Skin epidermis (tissue), 12 donors: ENCODE measurements at regions not wholly inside any gene's neighbourhood (a gene's known extent, or its start where the extent isn't known, plus 50 kb on each side); places are given as distances from the start of the nearest gene placed in this dataset.
"Not testable (repeated sequence)": the region's sequence is repeated elsewhere in the genome, so short reads cannot be mapped to it uniquely, and the experiment has no call there.

ENCODE experiments used
- H3K27ac ChIP-seq, 21 experiments: fragments of 200-600 bp; sonication (generic) in 11 of 21; one replicate each; pipeline ENCODE4 v1.5.0; 2020; ENCODE audit warnings: mild to moderate bottlenecking in 3 of 21, inconsistent platforms in 2 of 21, moderate library complexity in 2 of 21
- H3K4me3 ChIP-seq, 7 experiments: fragments of 200-600 bp; sonication (generic) in 2 of 7; one replicate each; pipeline ENCODE4 v1.5.0; 2020; ENCODE audit warnings: inconsistent platforms in 2 of 7, mild to moderate bottlenecking in 2 of 7, moderate library complexity in 1 of 7

GRCh38 chr11:122024278-122024677, 91.7 kb downstream of the BLID start:
- Histone ChIP-seq H3K4me3 (peak overlapping the region in 1 of 7 experiments; percentile 2), H3K27ac (peak overlapping the region in 2 of 21 experiments; percentile 3 to 44)

- H3K27ac ChIP-seq = peak overlapping the region in 2 of 21 experiments; percentile 35 to 44
- H3K4me3 ChIP-seq = peak overlapping the region in 1 of 7 experiments; percentile 2
Observed at GRCh38 chr11:122023614-122024250, 92.3 kb downstream of the BLID start.

GRCh38 chr11:122022646-122023045, 93.4 kb downstream of the BLID start:
- no peak overlapping the region for H3K4me3 ChIP-seq

GRCh38 chr11:122020902-122021301, 95.1 kb downstream of the BLID start:
- no peak overlapping the region for H3K4me3 ChIP-seq
- H3K27ac ChIP-seq = no peak overlapping the region

More at GRCh38 chr11:122022646-122023045, 93.4 kb downstream of the BLID start:
- no peak overlapping the region for H3K27ac ChIP-seq

- Histone ChIP-seq H3K27ac (no peak overlapping the region), H3K4me3 (no peak overlapping the region)
Observed at GRCh38 chr11:122019908-122020694, 95.9 kb downstream of the BLID start.

GRCh38 chr11:122007601-122008071, 108.4 kb downstream of the BLID start:
- Histone ChIP-seq H3K4me3 (no peak overlapping the region), H3K27ac (peak overlapping the region in 1 of 21 experiments; percentile 14)

- Histone ChIP-seq H3K4me3 (no peak overlapping the region), H3K27ac (no peak overlapping the region)
Observed at GRCh38 chr11:122004446-122004845, 111.6 kb downstream of the BLID start.

- H3K27ac ChIP-seq = no peak overlapping the region
- no peak overlapping the region for H3K4me3 ChIP-seq
Observed at GRCh38 chr11:122002926-122003325, 113.1 kb downstream of the BLID start.

- Histone ChIP-seq H3K4me3 (no peak overlapping the region), H3K27ac (no peak overlapping the region)
Observed at GRCh38 chr11:122002047-122002446, 114.0 kb downstream of the BLID start.

GRCh38 chr11:121999651-122000050, 116.4 kb downstream of the BLID start:
- Histone ChIP-seq H3K27ac (peak overlapping the region in 1 of 21 experiments; percentile 21), H3K4me3 (no peak overlapping the region)

- H3K4me3 ChIP-seq = no peak overlapping the region
- no peak overlapping the region for H3K27ac ChIP-seq
Observed at GRCh38 chr11:121996574-121996973, 119.4 kb downstream of the BLID start.

GRCh38 chr11:121983901-121984300, 132.1 kb downstream of the BLID start:
- H3K27ac ChIP-seq = no peak overlapping the region
- H3K4me3 ChIP-seq = no peak overlapping the region

GRCh38 chr11:121977914-121978313, 138.1 kb downstream of the BLID start:
- H3K27ac ChIP-seq, H3K4me3 ChIP-seq: not testable (repeated sequence)

GRCh38 chr11:121968638-121969037, 147.4 kb downstream of the BLID start:
- H3K27ac ChIP-seq = no peak overlapping the region
- no peak overlapping the region for H3K4me3 ChIP-seq

- H3K27ac ChIP-seq = no peak overlapping the region
- H3K4me3 ChIP-seq = no peak overlapping the region
Observed at GRCh38 chr11:121967131-121967704, 148.8 kb downstream of the BLID start.

GRCh38 chr11:121965330-121965729, 150.7 kb downstream of the BLID start:
- Histone ChIP-seq H3K4me3 (no peak overlapping the region), H3K27ac (no peak overlapping the region)

- Histone ChIP-seq H3K4me3 (no peak overlapping the region), H3K27ac (no peak overlapping the region)
Observed at GRCh38 chr11:121964591-121964990, 151.4 kb downstream of the BLID start.

- not testable (repeated sequence) for H3K27ac ChIP-seq, H3K4me3 ChIP-seq
Observed at GRCh38 chr11:121963846-121964245, 152.2 kb downstream of the BLID start.

GRCh38 chr11:121961321-121961801, 154.7 kb downstream of the BLID start:
- Histone ChIP-seq H3K4me3 (no peak overlapping the region), H3K27ac (peak overlapping the region in 1 of 21 experiments; percentile 30)

GRCh38 chr11:121958971-121959325, 157.1 kb downstream of the BLID start:
- H3K27ac ChIP-seq = no peak overlapping the region

More at GRCh38 chr11:121958971-121959325, 157.1 kb downstream of the BLID start:
- H3K4me3 ChIP-seq = no peak overlapping the region
